H9 (cell line): ENCODE measurements at regions not wholly inside any gene's neighbourhood (a gene's known extent, or its start where the extent isn't known, plus 50 kb on each side); places are given as distances from the start of the nearest gene placed in this dataset.
"Not testable (repeated sequence)": the region's sequence is repeated elsewhere in the genome, so short reads cannot be mapped to it uniquely, and the experiment has no call there.

Source experiments
- DNase-seq: peaks from one replicate; pipeline ENCODE4 v3.0.0-alpha.2; 2017
- H2AFZ ChIP-seq: one replicate; pipeline ENCODE4 v1.6.1; 2013; ENCODE audit warnings: mild to moderate bottlenecking, low read length, control low read depth, moderate library complexity
- H2AK5ac ChIP-seq: 2 replicates; pipeline ENCODE4 v1.6.1; 2013; ENCODE audit warnings: low read length, control low read depth, mixed read lengths; ENCODE audit not compliant: insufficient read length
- H2BK120ac ChIP-seq: one replicate; pipeline ENCODE4 v1.6.1; 2013; ENCODE audit warnings: low read depth, mild to moderate bottlenecking, low read length, control low read depth, inconsistent platforms; ENCODE audit not compliant: poor library complexity, severe bottlenecking
- H2BK12ac ChIP-seq: 2 replicates; pipeline ENCODE4 v1.6.1; 2013; ENCODE audit warnings: low read length, control low read depth, mixed read lengths, low read depth; ENCODE audit not compliant: insufficient read length
- H2BK15ac ChIP-seq: 2 replicates; pipeline ENCODE4 v1.6.1; 2013; ENCODE audit warnings: low read depth, low read length, control low read depth
- H2BK20ac ChIP-seq: one replicate; pipeline ENCODE4 v1.6.1; 2013; ENCODE audit warnings: low read depth, mild to moderate bottlenecking, low read length, control low read depth, inconsistent platforms; ENCODE audit not compliant: poor library complexity, severe bottlenecking
- H2BK5ac ChIP-seq: 2 replicates; pipeline ENCODE4 v1.6.1; 2013; ENCODE audit warnings: low read length, control low read depth, mixed read lengths; ENCODE audit not compliant: insufficient read length
- H3K14ac ChIP-seq: 2 replicates; pipeline ENCODE4 v1.6.1; 2013; ENCODE audit warnings: low read length, control low read depth; ENCODE audit not compliant: insufficient read depth
- H3K18ac ChIP-seq: 2 replicates; pipeline ENCODE4 v1.6.1; 2013; ENCODE audit warnings: low read depth, mild to moderate bottlenecking, mixed read lengths, low read length, control low read depth; ENCODE audit not compliant: insufficient read length
- H3K23ac ChIP-seq: 2 replicates; pipeline ENCODE4 v1.6.1; 2013; ENCODE audit warnings: low read length, control low read depth, mixed read lengths, low read depth; ENCODE audit not compliant: insufficient read length
- H3K23me2 ChIP-seq: 2 replicates; pipeline ENCODE4 v1.6.1; 2013; ENCODE audit warnings: low read depth, mild to moderate bottlenecking, mixed read lengths, low read length, control low read depth; ENCODE audit not compliant: insufficient read length, poor library complexity, severe bottlenecking
- H3K27ac ChIP-seq: 2 replicates; pipeline ENCODE4 v1.5.1; 2013; ENCODE audit warnings: low read length, control low read depth, mixed read lengths, low read depth; ENCODE audit not compliant: insufficient read length
- H3K27me3 ChIP-seq: 2 replicates; pipeline ENCODE4 v1.6.1; 2013; ENCODE audit warnings: low read length, control low read depth, inconsistent platforms; ENCODE audit not compliant: insufficient read depth
- H3K4ac ChIP-seq: 2 replicates; pipeline ENCODE4 v1.6.1; 2013; ENCODE audit warnings: low read depth, mild to moderate bottlenecking, control low read depth, inconsistent platforms, low read length, moderate library complexity
- H3K4me1 ChIP-seq: 2 replicates; pipeline ENCODE4 v1.6.1; 2013; ENCODE audit warnings: low read length, control low read depth, inconsistent platforms; ENCODE audit not compliant: insufficient read depth
- H3K4me2 ChIP-seq: 2 replicates; pipeline ENCODE4 v1.6.1; 2013; ENCODE audit warnings: low read length, control low read depth, mixed read lengths; ENCODE audit not compliant: insufficient read length, insufficient read depth
- H3K56ac ChIP-seq: 2 replicates; pipeline ENCODE4 v1.6.1; 2013; ENCODE audit warnings: low read depth, mild to moderate bottlenecking, mixed read lengths, low read length, control low read depth; ENCODE audit not compliant: insufficient read length
- H3K79me1 ChIP-seq: 2 replicates; pipeline ENCODE4 v1.6.1; 2013; ENCODE audit warnings: low read depth, mild to moderate bottlenecking, moderate library complexity, low read length, control low read depth, inconsistent platforms; ENCODE audit not compliant: insufficient read depth, poor library complexity, severe bottlenecking
- H3K79me2 ChIP-seq: 2 replicates; pipeline ENCODE4 v1.6.1; 2013; ENCODE audit warnings: low read length, control low read depth, inconsistent platforms; ENCODE audit not compliant: insufficient read depth
- H3K9ac ChIP-seq: 2 replicates; pipeline ENCODE4 v1.6.1; 2013; ENCODE audit warnings: low read length, control low read depth, mixed read lengths; ENCODE audit not compliant: insufficient read length; ENCODE audit errors: extremely low read depth
- H3K9me3 ChIP-seq: one replicate; pipeline ENCODE4 v1.6.1; 2013; ENCODE audit warnings: low read depth, low read length, inconsistent platforms; ENCODE audit not compliant: control insufficient read depth
- H3T11ph ChIP-seq: one replicate; pipeline ENCODE4 v1.6.1; 2013; ENCODE audit warnings: mild to moderate bottlenecking, low read length, control low read depth, inconsistent platforms
- H4K20me1 ChIP-seq: one replicate; pipeline ENCODE4 v1.6.1; 2013; ENCODE audit not compliant: control insufficient read depth, insufficient read length, insufficient read depth
- H4K5ac ChIP-seq: 2 replicates; pipeline ENCODE4 v1.6.1; 2013; ENCODE audit warnings: low read depth, mild to moderate bottlenecking, mixed read lengths, low read length, control low read depth; ENCODE audit not compliant: insufficient read length
- H4K8ac ChIP-seq: replicated peaks from 2 replicates; pipeline ENCODE4 v1.6.1; 2013; ENCODE audit warnings: low read length, control low read depth, mixed read lengths, low read depth; ENCODE audit not compliant: insufficient read length
- H4K91ac ChIP-seq: 2 replicates; pipeline ENCODE4 v1.6.1; 2013; ENCODE audit warnings: low read depth, mild to moderate bottlenecking, moderate library complexity, mixed read lengths, low read length, control low read depth; ENCODE audit not compliant: insufficient read length
- H3K27ac Mint-ChIP-seq, 3 experiments: 2 replicates in 2 of 3; 3 replicates in 1 of 3; pipeline ENCODE4 v1.8.0; 2020 to 2021; ENCODE audit warnings: mixed read lengths in 3 of 3, mild to moderate bottlenecking in 1 of 3, moderate library complexity in 1 of 3
- H3K27me3 Mint-ChIP-seq: 2 replicates; pipeline ENCODE4 v1.8.0; 2021; ENCODE audit warnings: low read depth, mild to moderate bottlenecking, moderate library complexity, mixed read lengths
- H3K36me3 Mint-ChIP-seq, 3 experiments: 2 replicates in 2 of 3; 3 replicates in 1 of 3; pipeline ENCODE4 v1.8.0; 2020 to 2021; ENCODE audit warnings: low read depth in 3 of 3, mixed read lengths in 3 of 3; ENCODE audit not compliant: insufficient read depth in 1 of 3
- H3K4me1 Mint-ChIP-seq, 2 experiments: 2 replicates each; pipeline ENCODE4 v1.8.0; 2020; ENCODE audit warnings: mixed read lengths in 2 of 2
- H3K4me3 Mint-ChIP-seq, 2 experiments: 2 replicates in 1 of 2; 3 replicates in 1 of 2; pipeline ENCODE4 v1.8.0; 2020 to 2021; ENCODE audit warnings: mild to moderate bottlenecking in 2 of 2, mixed read lengths in 2 of 2, moderate library complexity in 1 of 2
- H3K9me3 Mint-ChIP-seq, 2 experiments: 2 replicates in 1 of 2; 3 replicates in 1 of 2; pipeline ENCODE4 v1.8.0; 2020; ENCODE audit warnings: mild to moderate bottlenecking in 2 of 2, mixed read lengths in 2 of 2, moderate library complexity in 1 of 2
- WGBS: extraction: QIAGEN DNeasy Blood & Tissue Kit; methylation state at CpG from one replicate; pipeline ENCODE4 v1.1.7; 2013; ENCODE audit warnings: missing lambda C conversion rate, low lambda C conversion rate, mixed read lengths; ENCODE audit not compliant: insufficient read length; ENCODE audit errors: extremely low coverage; 5-methylcytosine and 5-hydroxymethylcytosine counted together
- TF ChIP-seq, protein P1 (sequence below): fragments of 200-600 bp; sonication (generic); conservative IDR thresholded peaks from 3 replicates; pipeline ENCODE4 v1.8.0; 2021; ENCODE audit warnings: antibody characterized with exemption, mild to moderate bottlenecking

DNA sequence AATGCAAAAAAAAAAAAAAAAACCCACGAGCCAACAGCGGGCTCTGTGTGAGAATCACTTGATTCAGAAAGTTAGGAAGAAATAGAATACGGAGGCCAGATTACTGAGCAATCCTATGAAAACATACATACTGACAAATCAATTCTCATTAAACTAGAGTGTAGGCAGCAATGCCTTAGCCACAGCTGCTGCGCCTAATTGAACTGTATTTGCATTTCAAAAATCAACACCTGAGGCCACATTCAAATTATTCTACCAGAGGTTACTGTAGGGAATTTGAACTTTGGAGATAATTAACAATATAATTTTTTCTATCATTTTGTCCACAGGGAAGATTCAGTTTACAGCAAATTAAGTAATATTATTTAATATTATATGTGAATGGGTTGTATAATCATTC, 138.4 kb upstream of the PLD5 start:
- Mint-ChIP-seq H3K27me3 (no peaks in the 10 kb centered on the region; the same call in 1 of the 2 replicates), H3K4me1 (no peaks in the 10 kb centered on the region), H3K9me3 (no peaks in the 10 kb centered on the region), H3K27ac (no peak overlapping the region), H3K36me3 (no peaks in the 10 kb centered on the region), H3K4me3 (no peak overlapping the region)
- H3K27me3 ChIP-seq = no peaks in the 10 kb centered on the region
- no peak overlapping the region for H4K5ac ChIP-seq
- no peaks in the 10 kb centered on the region for H3K79me1 ChIP-seq
- H2BK12ac ChIP-seq = no peak overlapping the region
- H4K8ac ChIP-seq = no peak overlapping the region
- H4K20me1 ChIP-seq = no peaks in the 10 kb centered on the region
- H2AFZ ChIP-seq = no peak overlapping the region
- no peak overlapping the region for H3K4me2 ChIP-seq
- H3K23me2 ChIP-seq = no peaks in the 10 kb centered on the region
- H2AK5ac ChIP-seq = no peak overlapping the region
- no peaks in the 10 kb centered on the region for H3K4me1 ChIP-seq
- no peak overlapping the region for H3K23ac ChIP-seq
- no peak overlapping the region for H3K27ac ChIP-seq
- no peak overlapping the region for H3K4ac ChIP-seq
- no peak overlapping the region for H2BK20ac ChIP-seq
- H3K9ac ChIP-seq = no peak overlapping the region
- H4K91ac ChIP-seq = no peak overlapping the region
- WGBS = no CpG with 5 or more reads among the region's 4 CpGs
- H3K9me3 ChIP-seq = no peaks in the 10 kb centered on the region
- H3K56ac ChIP-seq = no peak overlapping the region
- no peak overlapping the region for H3K18ac ChIP-seq
- H3T11ph ChIP-seq = no peak overlapping the region
- TF ChIP-seq, protein P1, sequence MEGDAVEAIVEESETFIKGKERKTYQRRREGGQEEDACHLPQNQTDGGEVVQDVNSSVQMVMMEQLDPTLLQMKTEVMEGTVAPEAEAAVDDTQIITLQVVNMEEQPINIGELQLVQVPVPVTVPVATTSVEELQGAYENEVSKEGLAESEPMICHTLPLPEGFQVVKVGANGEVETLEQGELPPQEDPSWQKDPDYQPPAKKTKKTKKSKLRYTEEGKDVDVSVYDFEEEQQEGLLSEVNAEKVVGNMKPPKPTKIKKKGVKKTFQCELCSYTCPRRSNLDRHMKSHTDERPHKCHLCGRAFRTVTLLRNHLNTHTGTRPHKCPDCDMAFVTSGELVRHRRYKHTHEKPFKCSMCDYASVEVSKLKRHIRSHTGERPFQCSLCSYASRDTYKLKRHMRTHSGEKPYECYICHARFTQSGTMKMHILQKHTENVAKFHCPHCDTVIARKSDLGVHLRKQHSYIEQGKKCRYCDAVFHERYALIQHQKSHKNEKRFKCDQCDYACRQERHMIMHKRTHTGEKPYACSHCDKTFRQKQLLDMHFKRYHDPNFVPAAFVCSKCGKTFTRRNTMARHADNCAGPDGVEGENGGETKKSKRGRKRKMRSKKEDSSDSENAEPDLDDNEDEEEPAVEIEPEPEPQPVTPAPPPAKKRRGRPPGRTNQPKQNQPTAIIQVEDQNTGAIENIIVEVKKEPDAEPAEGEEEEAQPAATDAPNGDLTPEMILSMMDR = no peak
- no peak overlapping the region for H2BK15ac ChIP-seq
- no peak for DNase-seq
- no peaks in the 10 kb centered on the region for H3K79me2 ChIP-seq
- no peak overlapping the region for H2BK5ac ChIP-seq
- no peak overlapping the region for H2BK120ac ChIP-seq
- H3K14ac ChIP-seq = no peak overlapping the region

GRCh38 chr1:242653772-242654171, 129.3 kb upstream of the PLD5 start:
- H3K27me3 Mint-ChIP-seq, H3K9me3 Mint-ChIP-seq, H3K36me3 Mint-ChIP-seq, H3K79me1 ChIP-seq, H4K20me1 ChIP-seq, H3K27ac ChIP-seq, H3K9ac ChIP-seq, H3K14ac ChIP-seq, H2BK120ac ChIP-seq, H2AK5ac ChIP-seq, H2BK15ac ChIP-seq, H3K23ac ChIP-seq, H3K27ac Mint-ChIP-seq, H4K91ac ChIP-seq, H3K4me3 Mint-ChIP-seq, H2BK20ac ChIP-seq, H3K9me3 ChIP-seq, H2BK5ac ChIP-seq, H3K56ac ChIP-seq, DNase-seq, H4K8ac ChIP-seq, H3K4me2 ChIP-seq, H2AFZ ChIP-seq, H2BK12ac ChIP-seq, H3K4me1 ChIP-seq, H3K4ac ChIP-seq, H4K5ac ChIP-seq, H3K27me3 ChIP-seq, H3K79me2 ChIP-seq, H3T11ph ChIP-seq, H3K23me2 ChIP-seq, H3K18ac ChIP-seq: not testable (repeated sequence)
- H3K4me1 Mint-ChIP-seq = peaks cover 13 to 15% of the 10 kb centered on the region in 2 experiments
